Chondrocyte (in vitro differentiated cells): ENCODE measurements at regions not wholly inside any gene's neighbourhood (a gene's known extent, or its start where the extent isn't known, plus 50 kb on each side); places are given as distances from the start of the nearest gene placed in this dataset.

Experiments used
- DNase-seq: peaks from one replicate; pipeline ENCODE4 v3.0.0; 2021; ENCODE audit warnings: mixed read lengths, low spot score
- H3K27ac Mint-ChIP-seq: one replicate; pipeline ENCODE4 v1.8.0; 2021; ENCODE audit warnings: mild to moderate bottlenecking, moderate library complexity, mixed read lengths; ENCODE audit not compliant: unreplicated experiment
- H3K27me3 Mint-ChIP-seq: 2 replicates; pipeline ENCODE4 v1.8.0; 2021; ENCODE audit warnings: low read depth, mixed read lengths
- H3K36me3 Mint-ChIP-seq: 2 replicates; pipeline ENCODE4 v1.8.0; 2021; ENCODE audit warnings: low read depth, mixed read lengths
- H3K4me1 Mint-ChIP-seq: 2 replicates; pipeline ENCODE4 v1.8.0; 2021; ENCODE audit warnings: low read depth, mild to moderate bottlenecking, mixed read lengths
- H3K4me3 Mint-ChIP-seq: one replicate; pipeline ENCODE4 v1.8.0; 2021; ENCODE audit warnings: mild to moderate bottlenecking, moderate library complexity, mixed read lengths; ENCODE audit not compliant: unreplicated experiment
- H3K9me3 Mint-ChIP-seq: 2 replicates; pipeline ENCODE4 v1.8.0; 2021; ENCODE audit warnings: low read depth, mixed read lengths
- TF ChIP-seq, protein P1 (sequence below): fragments of 200-600 bp; sonication (generic); IDR thresholded peaks from 2 replicates; pipeline ENCODE4 v1.5.0; 2021; ENCODE audit warnings: antibody characterized with exemption, mild to moderate bottlenecking, moderate library complexity

DNA sequence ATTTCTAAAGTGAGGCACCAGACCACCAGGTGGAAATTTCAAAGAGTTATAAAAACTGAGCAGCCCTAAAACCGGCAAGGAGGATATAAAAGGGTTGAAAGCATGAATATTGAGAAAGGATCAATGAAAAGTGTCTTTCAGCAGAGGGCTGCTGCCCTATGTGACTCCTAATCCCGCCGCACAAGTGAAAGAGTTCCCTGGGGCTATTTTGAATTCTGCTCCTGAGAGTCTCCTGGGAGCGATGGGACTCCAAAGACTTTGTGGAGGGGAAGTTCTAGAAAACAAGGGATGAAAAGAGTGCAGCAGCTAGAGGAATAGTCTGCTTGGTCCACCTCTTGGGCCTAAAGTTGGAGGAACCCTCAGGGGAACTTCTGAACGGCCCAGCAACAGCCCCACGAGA, 205.2 kb downstream of the SP3 start:
- Mint-ChIP-seq H3K9me3 (no peaks in the 10 kb centered on the region), H3K27ac (no peak overlapping the region), H3K4me1 (peaks cover 8% of the 10 kb centered on the region), H3K36me3 (no peaks in the 10 kb centered on the region), H3K4me3 (no peak overlapping the region), H3K27me3 (no peaks in the 10 kb centered on the region)
- TF ChIP-seq, protein P1, sequence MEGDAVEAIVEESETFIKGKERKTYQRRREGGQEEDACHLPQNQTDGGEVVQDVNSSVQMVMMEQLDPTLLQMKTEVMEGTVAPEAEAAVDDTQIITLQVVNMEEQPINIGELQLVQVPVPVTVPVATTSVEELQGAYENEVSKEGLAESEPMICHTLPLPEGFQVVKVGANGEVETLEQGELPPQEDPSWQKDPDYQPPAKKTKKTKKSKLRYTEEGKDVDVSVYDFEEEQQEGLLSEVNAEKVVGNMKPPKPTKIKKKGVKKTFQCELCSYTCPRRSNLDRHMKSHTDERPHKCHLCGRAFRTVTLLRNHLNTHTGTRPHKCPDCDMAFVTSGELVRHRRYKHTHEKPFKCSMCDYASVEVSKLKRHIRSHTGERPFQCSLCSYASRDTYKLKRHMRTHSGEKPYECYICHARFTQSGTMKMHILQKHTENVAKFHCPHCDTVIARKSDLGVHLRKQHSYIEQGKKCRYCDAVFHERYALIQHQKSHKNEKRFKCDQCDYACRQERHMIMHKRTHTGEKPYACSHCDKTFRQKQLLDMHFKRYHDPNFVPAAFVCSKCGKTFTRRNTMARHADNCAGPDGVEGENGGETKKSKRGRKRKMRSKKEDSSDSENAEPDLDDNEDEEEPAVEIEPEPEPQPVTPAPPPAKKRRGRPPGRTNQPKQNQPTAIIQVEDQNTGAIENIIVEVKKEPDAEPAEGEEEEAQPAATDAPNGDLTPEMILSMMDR, result no peak
- DNase-seq, result no peak

DNA sequence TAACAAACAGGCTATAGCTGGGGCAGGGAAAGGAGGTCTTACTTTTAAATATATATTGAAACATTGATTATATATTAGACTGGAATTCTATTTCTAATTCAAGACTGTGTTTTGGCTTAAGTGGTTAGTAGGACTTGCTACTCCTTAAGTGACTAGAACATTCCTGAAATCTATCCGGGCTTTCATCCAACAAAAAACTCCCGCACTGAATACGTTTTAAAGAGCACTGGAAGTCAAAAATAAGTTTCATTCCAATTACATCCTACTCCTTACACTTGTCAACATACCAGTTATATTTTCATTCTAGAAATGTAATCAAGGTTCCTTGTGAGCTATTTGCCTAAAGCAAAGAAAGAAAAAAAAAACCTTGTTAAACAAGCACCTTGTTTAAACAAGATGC, 204.6 kb downstream of the SP3 start:
- no peaks in the 10 kb centered on the region for H3K27me3 Mint-ChIP-seq
- no peak for DNase-seq
- H3K9me3 Mint-ChIP-seq, result no peaks in the 10 kb centered on the region
- H3K4me3 Mint-ChIP-seq, result no peak overlapping the region
- no peaks in the 10 kb centered on the region for H3K36me3 Mint-ChIP-seq
- no peak overlapping the region for H3K27ac Mint-ChIP-seq
- TF ChIP-seq, protein P1, result no peak
- H3K4me1 Mint-ChIP-seq, result peaks cover 8% of the 10 kb centered on the region

DNA sequence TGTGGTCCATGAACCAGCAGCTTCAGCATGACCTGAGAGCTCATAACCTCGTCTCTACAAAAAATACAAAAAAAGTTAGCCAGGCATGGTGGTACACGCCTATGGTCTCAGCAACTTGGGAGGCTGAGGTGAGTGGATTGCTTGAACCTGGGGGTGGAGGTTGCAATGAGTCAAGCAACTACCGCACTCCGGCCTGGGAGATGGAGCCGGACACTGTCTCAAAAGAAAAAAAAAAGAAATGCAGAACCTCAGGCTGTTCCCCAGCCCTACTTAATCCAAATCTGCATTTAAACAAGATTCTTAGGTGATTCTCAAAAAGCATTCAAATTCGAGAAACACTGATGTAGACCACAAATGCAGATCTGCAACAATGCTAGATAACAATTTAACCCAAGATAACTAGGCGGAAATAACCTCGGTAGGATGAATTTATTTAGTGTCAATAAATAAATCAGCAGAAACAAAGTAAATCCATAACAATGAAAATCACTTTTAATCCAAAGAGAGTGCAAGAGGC, 203.5 kb downstream of the SP3 start:
- Mint-ChIP-seq H3K4me3 (no peak overlapping the region), H3K27ac (no peak overlapping the region), H3K4me1 (peaks cover 8% of the 10 kb centered on the region), H3K36me3 (no peaks in the 10 kb centered on the region), H3K9me3 (no peaks in the 10 kb centered on the region), H3K27me3 (no peaks in the 10 kb centered on the region)
- DNase-seq, result no peak
- TF ChIP-seq, protein P1, result no peak

DNA sequence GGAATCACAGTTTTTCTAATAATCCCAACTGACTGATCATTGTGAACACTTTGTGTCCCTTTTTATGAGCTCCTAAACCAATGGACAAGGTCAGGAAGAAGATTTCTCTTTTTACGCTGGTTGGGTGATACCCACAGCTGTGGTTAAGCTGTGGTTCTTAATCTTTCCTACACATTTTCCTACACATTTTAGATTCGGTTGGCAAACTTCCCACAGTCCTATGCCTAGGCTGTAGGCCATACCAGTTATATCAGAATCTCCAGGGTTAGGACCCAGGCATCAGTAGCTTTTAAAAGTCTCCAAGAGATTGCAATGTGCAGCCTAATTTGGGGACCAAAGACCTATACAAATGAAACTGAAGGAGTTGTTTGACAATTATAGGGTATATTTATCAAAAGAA, 203.0 kb downstream of the SP3 start:
- H3K9me3 Mint-ChIP-seq, result no peaks in the 10 kb centered on the region
- no peaks in the 10 kb centered on the region for H3K36me3 Mint-ChIP-seq
- TF ChIP-seq, protein P1, result no peak
- H3K4me3 Mint-ChIP-seq, result no peak overlapping the region
- DNase-seq, result no peak
- H3K4me1 Mint-ChIP-seq, result peaks cover 8% of the 10 kb centered on the region
- no peak overlapping the region for H3K27ac Mint-ChIP-seq
- H3K27me3 Mint-ChIP-seq, result no peaks in the 10 kb centered on the region

DNA sequence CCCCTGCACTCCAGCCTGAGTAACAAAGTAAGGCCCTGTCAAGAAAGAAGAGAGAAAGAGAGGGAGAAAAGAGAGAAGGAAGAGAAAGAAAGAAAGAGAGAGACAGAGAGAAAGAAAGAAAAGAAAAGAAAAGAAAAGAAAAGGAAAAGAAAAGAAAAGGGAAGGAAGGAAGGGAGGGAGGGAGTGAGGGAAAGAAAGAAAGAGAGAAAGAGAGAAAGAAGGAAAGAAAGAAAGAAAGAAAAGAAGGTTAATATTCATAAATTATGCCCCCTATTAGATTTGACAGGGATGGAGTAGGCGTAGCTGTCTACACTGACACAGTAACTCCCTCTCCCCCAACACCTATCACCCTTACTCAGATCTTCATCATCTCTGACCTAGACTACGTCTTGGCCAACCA, 202.3 kb downstream of the SP3 start:
- Mint-ChIP-seq H3K4me3 (no peak overlapping the region), H3K4me1 (peaks cover 8% of the 10 kb centered on the region), H3K27ac (no peak overlapping the region), H3K27me3 (no peaks in the 10 kb centered on the region), H3K36me3 (no peaks in the 10 kb centered on the region), H3K9me3 (no peaks in the 10 kb centered on the region)
- TF ChIP-seq, protein P1, result no peak
- DNase-seq, result no peak
